GOT3 (cell line): ENCODE measurements at regions not wholly inside any gene's neighbourhood (a gene's known extent, or its start where the extent isn't known, plus 50 kb on each side); places are given as distances from the start of the nearest gene placed in this dataset.
A peak's percentile ranks its signal among the peaks of the same experiment; 100 is the strongest.
"Not testable (repeated sequence)": the region's sequence is repeated elsewhere in the genome, so short reads cannot be mapped to it uniquely, and the experiment has no call there.

Source experiments
- DNase-seq: peaks from one replicate; lab custom pipeline; 2025; ENCODE audit warnings: mixed read lengths; lab: John Stamatoyannopoulos, UW

DNA sequence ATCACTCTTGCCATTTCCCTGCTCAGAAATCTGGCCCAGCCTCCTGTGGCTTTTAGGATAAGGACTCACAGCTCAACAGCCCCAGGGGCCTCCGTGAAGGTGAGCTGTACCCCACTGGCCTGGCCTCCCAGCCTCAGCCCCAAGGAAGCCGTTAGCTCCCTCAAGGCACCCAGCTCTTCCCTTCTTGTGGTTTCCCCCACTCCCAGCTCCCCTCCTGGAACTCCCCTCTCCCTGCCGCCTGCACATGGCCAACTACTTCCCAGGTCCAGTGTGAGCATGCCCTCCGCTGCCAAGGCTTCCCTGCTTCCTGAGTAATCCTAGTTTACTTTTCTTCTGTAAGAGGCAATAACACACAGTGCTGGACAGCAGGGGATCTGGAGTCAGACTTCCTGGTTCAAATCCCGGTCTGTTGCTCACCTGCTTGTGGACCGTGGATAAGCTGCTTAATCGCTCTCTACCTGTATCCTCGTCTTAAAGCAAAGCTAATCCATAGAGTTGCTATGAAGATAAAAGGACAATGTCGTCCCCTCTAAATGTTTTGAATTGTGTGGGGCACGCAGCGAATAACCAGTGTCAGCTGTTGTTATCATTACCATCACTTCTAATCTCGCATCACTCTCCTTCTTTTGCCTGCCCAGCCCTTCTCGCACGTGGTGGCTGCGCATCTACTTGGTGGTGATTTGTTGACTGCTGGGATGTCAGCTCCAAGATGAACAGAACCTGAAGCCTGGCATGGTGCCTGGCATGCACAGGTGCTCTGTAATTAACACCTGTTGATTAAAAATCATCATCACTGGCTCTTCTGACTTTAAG, 86.6 kb downstream of the C5orf15 start:
- no peak for DNase-seq

DNA sequence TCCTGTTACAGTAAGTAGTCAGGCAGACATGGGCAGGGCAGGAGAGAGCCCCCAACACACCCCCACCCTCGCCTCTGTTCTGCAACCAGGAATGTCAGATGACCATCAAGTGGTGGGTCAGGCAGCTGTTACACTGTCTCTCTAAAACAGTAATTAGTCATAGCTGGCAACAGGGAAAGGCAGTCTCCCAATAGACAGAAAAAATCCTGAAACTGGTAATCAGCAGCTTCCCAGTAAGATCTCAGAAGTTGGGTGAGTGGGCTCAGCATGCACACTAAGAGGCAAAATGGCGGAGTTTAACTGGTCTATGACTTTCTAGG, 90.2 kb downstream of the C5orf15 start:
- no peak for DNase-seq

DNA sequence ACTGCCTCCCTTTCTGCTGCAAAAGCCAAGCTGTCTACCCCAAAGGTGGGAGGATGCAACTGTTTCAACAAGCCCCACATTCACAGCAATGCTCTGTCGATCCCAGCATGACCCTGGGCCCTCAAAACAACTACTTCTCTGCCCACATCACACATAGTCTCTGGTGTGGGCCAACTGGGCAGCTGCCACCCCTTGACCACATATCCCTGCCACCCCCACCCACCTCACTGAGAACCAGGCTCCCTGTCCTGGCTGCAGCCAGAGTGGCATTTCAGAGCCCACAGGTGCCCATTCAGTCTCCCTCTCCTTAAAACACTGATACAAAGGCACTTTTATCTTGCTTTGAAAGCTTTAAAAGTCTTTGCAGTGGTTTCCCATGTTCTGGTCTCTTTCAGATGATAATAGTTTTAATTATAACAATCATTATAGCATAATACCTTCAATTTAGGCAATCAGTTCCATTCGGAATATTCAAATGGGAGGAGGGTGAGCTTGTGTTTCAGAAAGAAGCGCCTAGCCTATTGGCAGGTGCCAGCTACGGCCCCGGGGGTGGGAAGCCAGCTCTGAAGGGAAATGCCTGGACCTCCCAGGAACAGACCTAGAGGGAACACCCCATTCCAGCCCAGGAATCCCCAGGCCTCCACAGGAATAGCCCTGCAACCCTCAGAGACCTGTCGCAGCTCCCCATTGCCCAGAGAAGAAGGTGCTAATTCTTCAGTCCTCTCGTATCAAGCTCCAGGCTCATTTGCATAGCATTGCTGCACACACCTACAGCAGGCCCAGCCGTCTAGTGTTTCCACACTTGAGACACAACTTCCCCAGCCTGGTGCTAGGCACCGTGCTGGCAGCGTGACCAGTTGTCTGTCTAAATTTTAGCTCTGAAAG, 90.8 kb downstream of the C5orf15 start:
- no peak for DNase-seq

DNA sequence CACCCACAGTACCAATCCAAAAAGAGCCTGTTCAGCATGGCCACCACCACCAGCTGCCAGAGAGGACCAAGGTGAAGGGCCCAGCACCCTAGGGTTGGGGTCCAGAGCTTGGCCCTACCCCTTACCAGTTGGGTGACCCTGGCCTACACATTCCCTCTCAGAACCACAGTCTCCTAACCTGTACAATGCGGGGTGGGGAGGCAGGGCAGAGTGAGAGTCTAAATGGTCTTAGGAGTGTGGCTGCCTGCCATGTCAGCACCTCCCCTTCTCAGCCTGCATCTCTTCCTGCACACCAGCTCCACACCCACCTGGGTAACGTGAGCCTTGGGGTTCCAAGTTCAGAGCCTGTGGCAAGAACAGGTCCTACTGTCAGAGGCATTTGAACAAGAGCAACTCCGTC, 92.2 kb downstream of the C5orf15 start:
- no peak for DNase-seq

DNA sequence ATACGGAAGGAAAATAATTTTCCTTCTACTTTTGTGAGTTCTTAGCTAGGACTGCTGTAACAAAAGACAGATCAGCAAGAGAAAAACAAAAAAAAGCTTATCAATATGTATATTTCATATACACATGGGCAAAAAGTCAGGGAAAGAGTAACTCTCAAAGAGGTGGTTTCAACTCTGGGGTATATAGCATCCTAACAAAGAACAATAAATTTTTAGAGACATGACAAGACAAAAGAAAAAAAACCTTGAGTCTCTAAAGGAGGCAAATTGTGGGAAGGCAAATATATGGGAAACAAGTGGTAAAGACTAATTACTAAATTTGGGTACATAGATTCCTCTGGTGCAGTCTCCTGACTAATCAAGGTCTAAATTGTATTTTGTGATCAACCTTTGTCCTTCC, 93.2 kb downstream of the C5orf15 start:
- DNase-seq = no peak

DNA sequence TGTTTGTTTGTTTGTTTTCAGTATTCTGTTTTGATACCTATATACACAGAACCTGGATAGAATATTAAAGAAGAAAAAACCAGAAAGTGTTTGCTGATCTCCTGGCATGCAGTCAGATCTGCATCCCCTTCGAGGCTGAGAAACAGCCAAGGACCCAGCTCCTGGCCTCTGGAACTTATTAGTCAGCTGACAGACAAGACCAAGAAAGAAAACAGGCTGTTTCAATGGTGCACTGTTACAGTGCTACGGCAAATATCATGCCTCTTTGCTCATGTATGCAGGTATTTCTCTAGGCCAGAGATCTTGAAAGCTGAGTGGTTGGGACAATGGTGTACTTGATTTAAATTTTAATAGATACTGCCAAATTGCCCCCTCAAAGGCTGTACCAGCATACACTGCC, 95.0 kb downstream of the C5orf15 start:
- DNase-seq = no peak

DNA sequence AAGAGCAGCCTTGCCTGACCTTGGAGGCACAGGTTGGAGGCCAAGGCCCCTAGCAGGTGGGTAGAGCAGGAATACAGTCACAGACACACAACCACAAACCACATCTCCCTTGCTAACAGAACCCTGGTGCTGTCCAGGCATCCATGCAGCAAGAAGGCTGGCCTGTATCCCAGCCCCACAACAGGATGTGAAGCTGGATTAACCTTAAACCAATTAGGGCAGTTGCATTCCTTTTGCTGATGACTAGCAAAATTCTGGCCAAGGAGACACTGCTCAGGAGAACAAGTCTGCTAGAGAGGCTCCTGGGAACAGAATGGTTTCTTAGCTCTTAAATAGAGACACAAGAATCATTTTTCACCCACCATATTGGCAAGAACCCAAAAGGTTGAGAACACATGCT, 97.8 kb downstream of the C5orf15 start:
- no peak for DNase-seq

DNA sequence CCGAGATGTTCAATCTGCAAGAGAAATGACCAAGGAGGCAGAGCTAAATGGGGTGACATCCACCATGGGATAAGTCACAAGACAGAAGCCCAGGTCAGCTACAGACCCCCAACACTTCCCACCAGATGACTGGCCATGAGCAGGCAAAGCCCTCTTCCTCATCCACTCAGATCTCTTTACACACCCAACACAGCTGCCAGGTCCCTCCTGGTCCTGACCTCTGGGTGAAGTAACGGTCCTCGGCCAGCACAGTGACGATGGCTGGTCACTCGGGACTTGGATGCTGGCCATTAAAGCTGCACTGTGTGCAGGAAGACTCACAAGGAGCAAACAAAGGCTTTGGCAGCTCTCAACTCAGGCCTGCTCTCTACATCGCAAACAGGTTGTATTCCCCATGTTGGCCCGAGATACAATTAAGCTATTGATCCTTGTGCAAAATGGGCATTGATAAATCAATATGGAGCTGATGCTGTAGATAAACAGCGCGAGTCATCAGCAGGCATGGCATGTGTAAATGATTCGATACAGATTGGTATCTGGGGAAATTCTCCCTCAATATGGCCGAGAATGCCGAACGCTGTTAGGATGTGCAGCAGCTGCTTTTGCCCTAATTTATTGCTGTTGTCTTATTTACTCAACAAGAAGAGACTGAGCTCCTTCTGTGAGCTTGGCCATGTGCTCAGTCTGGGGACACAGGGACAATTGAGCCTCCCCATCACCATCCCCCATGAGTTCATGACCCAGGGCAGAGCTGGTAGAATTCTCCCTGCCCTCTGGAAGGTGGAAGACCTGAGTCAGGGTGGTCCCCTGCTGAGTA, 98.7 kb downstream of the C5orf15 start:
- no peak for DNase-seq

DNA sequence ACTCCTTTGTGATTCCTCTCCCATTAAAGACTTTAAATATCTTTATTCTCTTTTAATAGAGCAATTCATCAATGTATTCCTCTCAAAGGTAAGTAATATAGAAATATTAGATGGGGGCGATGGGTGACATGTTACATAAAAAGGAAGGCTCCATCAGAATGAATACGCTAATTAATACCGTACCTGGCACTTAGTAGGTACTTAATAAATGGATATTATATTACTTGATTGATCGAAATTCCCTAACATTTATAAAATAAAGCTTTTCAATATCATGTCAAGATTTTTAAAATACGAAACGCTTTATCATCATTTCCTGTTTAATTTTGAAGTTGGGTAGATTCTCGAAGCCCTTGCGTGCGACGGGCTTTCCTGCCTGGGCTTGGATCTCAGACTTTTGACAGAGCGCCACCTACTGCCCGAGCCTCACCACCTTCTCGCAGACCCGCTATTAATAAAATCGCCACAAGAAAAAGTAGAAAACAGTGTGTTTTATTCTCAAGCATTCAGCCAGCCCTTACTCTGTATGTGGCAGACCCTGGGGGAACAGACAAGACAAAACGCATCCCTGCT, 99.4 kb downstream of the C5orf15 start:
- peak; percentile 27 for DNase-seq

DNA sequence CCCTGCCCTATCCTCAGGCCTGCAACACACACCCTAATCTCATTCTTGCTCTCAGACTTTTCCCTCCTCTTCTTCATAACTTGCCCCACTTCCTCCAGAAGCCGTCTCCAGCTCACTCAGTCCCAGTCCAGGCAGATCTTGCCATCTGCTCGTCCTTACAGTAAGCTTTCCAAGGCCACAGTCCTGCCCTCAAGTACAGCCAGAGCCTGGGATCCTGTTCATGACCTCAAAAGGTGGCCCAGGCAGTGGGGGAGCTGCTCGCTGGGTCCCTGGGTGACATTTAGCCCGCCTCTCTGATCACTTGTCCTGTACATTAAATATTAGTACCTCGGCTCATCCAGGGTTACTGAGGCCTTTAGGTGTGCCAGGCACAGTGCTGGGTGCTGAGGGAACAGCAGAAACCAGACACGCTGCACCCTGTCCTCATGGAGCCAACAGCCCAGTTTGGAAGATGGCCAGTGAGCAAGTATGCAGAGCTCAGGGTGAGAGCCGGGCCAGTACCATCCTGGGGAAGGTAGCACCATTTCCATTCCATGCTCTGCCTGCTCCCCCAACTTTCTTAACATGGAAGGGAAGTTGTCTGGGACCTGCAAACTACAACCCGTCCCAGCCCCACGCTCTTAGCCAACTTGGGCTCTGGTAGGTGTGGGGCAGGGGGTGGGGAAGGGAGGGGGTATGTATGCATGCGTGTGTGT, 100.4 kb downstream of the C5orf15 start:
- DNase-seq = no peak

DNA sequence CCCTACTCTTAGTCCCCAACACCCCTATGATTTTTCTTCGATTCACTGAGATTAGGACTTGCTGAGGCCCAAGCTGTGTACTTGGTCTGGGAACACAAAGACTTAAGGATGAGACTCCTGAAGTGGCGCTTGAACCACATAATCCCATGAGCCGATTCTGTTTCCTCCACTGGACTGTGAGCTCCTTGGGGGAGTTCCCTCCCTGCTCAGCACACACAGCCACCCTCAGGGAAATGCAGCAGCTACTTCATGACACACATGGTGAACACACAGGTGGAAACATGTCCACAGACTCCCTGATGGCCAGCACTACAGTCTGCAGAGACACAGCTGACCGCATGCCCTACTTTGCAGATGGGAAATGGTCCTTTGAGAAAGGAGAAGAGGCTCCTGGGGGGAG, 101.1 kb downstream of the C5orf15 start:
- DNase-seq = no peak

DNA sequence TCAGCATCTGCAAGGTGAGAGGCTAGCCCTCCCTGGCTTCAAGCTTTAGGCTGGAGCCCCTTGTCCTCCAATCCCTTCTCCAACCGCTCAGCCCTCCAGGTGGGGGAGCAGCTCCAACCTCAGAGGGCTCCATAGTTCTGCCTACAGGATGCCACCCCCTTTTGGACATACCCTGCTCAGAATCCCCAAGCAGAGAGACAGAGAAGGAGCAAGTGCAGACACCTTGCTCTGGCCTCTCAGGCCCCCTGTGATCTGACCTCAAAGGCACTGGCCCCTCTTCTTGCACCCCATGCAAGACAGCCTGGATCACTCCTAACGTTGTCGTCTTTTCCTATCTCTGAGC, 101.6 kb downstream of the C5orf15 start:
- DNase-seq = no peak

DNA sequence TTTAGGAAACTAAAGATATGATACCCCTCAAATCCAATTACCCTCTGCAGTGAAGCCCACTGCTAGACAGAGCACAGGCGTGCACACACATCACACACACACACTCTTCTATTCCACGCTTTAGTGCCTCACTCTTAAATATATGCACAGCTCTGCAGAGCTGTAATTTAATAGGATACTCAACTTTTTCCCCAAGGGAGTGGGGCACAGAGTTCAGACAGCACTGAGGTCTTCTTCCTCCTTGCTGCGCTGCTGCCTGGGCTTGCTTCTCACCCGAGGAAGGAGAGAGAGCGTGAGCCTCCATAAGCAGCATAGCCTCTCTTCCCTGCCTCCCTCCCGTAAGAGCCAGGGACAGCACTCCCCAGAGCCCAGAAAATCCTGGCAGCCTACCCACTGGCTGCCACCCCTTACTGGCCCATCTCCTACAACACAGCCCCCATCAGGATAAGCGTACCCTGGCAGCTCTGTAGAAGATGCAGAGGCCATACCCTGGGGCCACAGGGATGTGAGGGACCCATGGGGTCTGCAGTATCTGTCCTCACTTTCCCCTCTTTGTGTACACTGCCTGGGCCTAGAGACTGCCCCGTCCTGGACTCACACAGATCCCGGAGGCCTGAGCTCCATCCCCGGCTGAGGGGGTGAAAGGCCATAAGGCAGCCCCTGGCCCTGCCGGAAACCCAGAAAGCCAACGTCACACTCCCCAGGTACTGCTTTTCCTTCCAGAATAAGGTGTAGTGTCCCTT, 102.1 kb downstream of the C5orf15 start:
- no peak for DNase-seq

DNA sequence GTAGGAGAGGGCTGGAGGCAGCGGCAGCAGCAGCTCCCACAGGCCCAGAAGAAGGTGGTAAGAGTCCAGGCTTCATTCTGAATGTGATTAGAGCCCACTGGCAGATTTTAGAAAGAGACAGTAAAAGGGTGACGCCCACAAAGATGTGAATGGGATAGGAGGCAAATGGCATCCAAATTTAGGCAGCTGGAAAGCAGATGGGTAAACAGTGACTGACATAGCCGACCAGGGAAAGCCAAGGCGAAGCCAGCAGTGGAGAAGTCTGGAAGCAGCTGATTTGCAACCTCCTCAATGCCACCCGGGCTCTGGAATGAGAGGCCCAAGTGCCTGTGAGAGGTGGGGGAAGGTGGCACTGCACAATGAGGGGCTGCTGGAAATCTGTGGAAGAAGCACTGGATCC, 103.3 kb downstream of the C5orf15 start:
- DNase-seq = no peak

DNA sequence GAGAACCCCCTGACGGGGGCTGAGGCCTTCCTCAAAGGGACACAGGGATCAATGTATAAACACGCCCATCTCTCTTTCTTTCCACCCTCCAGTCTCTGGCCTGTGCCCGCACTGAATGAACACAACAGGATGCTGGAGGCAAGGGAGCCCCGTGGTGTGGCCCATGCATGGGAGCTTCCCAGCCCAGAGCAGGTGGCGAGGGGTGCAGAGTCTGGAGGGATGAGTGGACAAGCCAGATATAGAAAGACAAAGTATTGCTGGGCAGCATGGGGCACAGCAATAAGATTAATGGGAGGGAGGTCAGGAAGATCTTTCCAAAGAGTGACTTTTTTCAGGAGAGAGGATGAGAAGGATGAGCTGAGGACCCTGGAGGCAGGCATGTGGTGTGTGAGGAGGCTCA, 103.7 kb downstream of the C5orf15 start:
- no peak for DNase-seq

DNA sequence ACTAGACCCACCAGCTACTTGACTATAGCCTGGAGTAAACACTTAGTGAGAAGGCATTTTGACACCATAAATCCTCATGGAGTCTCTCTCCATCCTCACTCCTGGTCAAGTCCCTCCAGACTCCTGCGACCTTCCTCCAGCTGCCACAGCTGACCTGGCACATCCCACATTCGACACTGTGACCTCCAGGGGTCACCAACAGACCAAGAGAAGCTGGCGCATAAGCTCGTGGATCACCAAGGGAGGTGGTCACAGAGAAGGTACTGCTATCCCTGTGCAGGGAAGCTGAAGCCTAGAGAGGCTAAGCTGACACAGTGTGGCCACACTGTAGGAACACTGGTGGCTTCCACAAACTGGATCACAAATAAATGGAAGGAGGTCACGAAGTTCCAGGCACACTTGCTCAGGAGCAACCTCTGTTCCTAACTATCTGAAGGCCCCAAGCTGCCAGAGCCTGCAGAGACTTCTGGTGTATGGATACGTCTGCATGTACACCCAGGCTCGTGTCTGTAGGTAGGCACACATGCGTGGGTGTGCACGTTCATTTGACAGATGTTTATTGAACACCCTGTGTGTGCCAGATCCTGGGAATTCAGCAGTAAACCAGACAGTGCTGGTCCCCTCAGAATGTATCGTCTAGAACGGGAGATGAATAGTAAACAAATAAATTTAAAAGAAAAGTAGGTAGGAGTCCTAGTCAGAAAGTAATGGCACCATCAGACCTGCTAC, 104.4 kb downstream of the C5orf15 start:
- DNase-seq = no peak

DNA sequence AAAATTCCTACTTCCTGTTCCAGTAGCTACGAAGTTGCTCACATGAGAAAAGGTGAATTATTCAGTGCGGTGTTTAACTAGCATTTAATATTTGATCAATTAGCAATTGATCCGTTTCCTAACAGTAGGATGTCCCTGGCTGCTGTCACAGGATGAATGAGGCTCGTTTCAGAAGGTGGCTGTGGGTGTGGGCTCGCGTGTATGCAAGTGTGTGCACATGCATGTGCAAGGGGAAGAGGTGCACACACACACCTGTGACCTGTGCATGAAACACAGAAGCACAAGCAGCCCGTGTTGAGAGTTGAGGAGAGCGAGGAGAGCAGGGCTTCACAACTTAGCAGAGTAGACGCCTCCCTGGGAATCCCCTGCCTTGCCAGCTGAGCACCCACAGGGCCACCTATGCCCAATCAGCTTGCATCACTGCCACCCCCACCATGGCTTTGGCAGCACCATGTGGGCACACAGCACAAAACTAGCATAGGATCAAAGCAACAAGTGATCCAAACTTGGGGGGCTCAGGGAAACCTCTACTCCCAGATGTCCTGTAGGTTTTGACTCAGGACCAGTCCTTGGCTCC, 107.2 kb downstream of the C5orf15 start:
- no peak for DNase-seq

DNA sequence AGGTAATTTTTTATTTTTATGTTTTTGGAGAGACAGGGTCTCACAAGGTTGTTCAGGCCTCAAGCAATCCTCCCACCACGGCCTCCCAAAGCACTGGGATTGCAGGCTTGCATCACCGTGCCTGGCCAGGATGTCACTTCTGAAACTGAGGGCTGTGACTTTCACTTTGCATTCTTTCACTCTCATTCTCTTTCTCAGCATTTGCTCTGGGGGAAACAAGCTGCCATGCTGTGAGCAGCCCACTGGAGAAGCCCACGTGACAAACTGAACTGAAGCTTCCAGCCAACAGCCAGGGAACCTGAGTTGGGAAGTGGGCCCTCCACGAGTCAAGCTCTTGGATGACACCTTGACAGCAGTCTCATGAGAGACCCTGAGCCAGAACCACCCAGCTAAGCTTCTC, 109.4 kb downstream of the C5orf15 start:
- DNase-seq = no peak

DNA sequence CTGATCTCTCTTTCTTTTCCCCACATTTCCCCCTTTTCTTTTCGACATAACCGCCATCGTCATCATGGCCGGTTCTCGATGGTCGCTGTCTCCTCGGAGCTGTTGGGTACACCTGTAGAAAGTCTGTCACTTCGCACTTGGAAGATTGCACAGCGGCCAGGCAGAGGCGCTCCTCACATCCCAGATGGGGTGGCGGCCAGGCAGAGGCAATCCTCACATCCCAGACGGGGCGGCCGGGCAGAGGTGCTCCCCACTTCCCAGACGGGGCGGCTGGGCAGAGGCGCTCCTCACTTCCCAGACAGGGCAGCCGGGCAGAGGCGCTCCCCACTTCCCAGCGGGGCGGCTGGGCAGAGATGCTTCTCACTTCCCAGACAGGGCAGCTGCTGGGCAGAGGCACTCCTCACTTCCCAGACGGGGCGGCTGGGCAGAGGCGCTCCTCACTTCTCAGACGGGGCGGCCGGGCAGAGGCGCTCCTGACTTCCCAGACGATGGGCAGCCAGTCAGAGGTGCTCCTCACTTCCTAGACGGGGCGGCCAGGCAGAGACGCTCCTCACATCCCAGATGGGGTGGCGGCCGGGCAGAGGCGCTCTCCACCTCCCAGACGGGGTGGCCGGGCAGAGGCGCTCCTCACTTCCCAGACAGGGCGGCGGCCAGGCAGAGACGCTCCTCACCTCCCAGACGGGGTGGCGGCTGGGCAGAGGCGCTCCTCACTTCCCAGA, 110.7 kb downstream of the C5orf15 start:
- not testable (repeated sequence) for DNase-seq
